SK-N-SH (cell line): ENCODE measurements at regions not wholly inside any gene's neighbourhood (a gene's known extent, or its start where the extent isn't known, plus 50 kb on each side); places are given as distances from the start of the nearest gene placed in this dataset.

Experiments used
- CTCF ChIA-PET: fragments of 300-600, 350-600 bp; formaldehyde crosslinking; extraction: SDS; loops from one replicate; lab custom pipeline; 2021; lab: Yijun Ruan, JAX
- POLR2A ChIA-PET: fragments of 350-600 bp; sonication (Branson Sonifier 250); formaldehyde crosslinking; extraction: SDS; loops from one replicate; lab custom pipeline; 2020; ENCODE audit warnings: antibody characterized with exemption, inconsistent platforms; lab: Yijun Ruan, JAX
- DNase-seq: peaks from one replicate; pipeline ENCODE4 v3.0.0; 2012
- H2AFZ ChIP-seq: fragments of 200-600 bp; sonication (generic); 2 replicates; pipeline ENCODE4 v1.8.1; 2016; ENCODE audit warnings: antibody characterized with exemption, mild to moderate bottlenecking, low read depth
- H3F3A ChIP-seq: fragments of 200-600 bp; sonication (generic); replicated peaks from 2 replicates; pipeline ENCODE3; 2016; ENCODE audit warnings: antibody characterized with exemption, mild to moderate bottlenecking; ENCODE audit not compliant: insufficient read depth
- H3K27ac ChIP-seq, 2 experiments: fragments of 200-500 bp in 1 of 2; fragments of 200-600 bp in 1 of 2; sonication (Bioruptor generic) in 1 of 2; sonication (generic), shearing (Covaris generic) in 1 of 2; 2 replicates each; pipeline versions ENCODE4 v1.5.1 to v1.6.1; 2014 to 2016; ENCODE audit warnings: low read depth in 2 of 2, inconsistent platforms in 1 of 2, low read length in 1 of 2, mild to moderate bottlenecking in 1 of 2, mixed read lengths in 1 of 2
- H3K27me3 ChIP-seq: fragments of 200-600 bp; sonication (generic), shearing (Covaris generic); 2 replicates; pipeline ENCODE4 v1.6.1; 2016; ENCODE audit warnings: mixed run types; ENCODE audit not compliant: insufficient read depth
- H3K36me3 ChIP-seq, 2 experiments: fragments of 200-500 bp in 1 of 2; fragments of 200-600 bp in 1 of 2; sonication (Bioruptor generic) in 1 of 2; sonication (generic) in 1 of 2; replicated peaks in 1 of 2; 2 replicates each; pipeline versions ENCODE3 to v1.5.1; 2014 to 2016; ENCODE audit warnings: low read length in 1 of 2, mild to moderate bottlenecking in 1 of 2; ENCODE audit not compliant: insufficient read depth in 2 of 2, control insufficient read depth in 1 of 2
- H3K4me1 ChIP-seq, 2 experiments: fragments of 200-500 bp in 1 of 2; fragments of 200-600 bp in 1 of 2; sonication (Bioruptor generic) in 1 of 2; sonication (generic), shearing (Covaris generic) in 1 of 2; 2 replicates each; pipeline versions ENCODE4 v1.5.1 to v1.6.1; 2014 to 2016; ENCODE audit warnings: low read depth in 1 of 2, low read length in 1 of 2, mixed run types in 1 of 2; ENCODE audit not compliant: insufficient read depth in 2 of 2, control insufficient read depth in 1 of 2
- H3K4me2 ChIP-seq: fragments of 200-600 bp; sonication (generic), shearing (Covaris generic); 2 replicates; pipeline ENCODE4 v1.6.1; 2017; ENCODE audit warnings: mixed run types
- H3K4me3 ChIP-seq, 2 experiments: fragments of 200-500 bp in 1 of 2; fragments of 200-600 bp in 1 of 2; sonication (Bioruptor generic) in 1 of 2; sonication (generic), shearing (Covaris generic) in 1 of 2; 2 replicates each; pipeline versions ENCODE4 v1.5.1 to v1.8.1; 2014 to 2016; ENCODE audit warnings: low read depth in 2 of 2, inconsistent platforms in 1 of 2, low read length in 1 of 2, mild to moderate bottlenecking in 1 of 2, mixed read lengths in 1 of 2, moderate library complexity in 1 of 2
- H3K79me2 ChIP-seq: fragments of 200-600 bp; sonication (generic); 2 replicates; pipeline ENCODE4 v1.8.1; 2017; ENCODE audit warnings: mild to moderate bottlenecking; ENCODE audit not compliant: insufficient read depth
- H3K9ac ChIP-seq: fragments of 200-600 bp; sonication (generic); 2 replicates; pipeline ENCODE4 v1.6.1; 2017; ENCODE audit warnings: mixed run types
- H3K9me2 ChIP-seq: fragments of 200-600 bp; sonication (generic); 2 replicates; pipeline ENCODE4 v1.6.1; 2017; ENCODE audit warnings: mixed run types
- H3K9me3 ChIP-seq: fragments of 200-600 bp; sonication (generic); 2 replicates; pipeline ENCODE4 v1.6.1; 2017; ENCODE audit warnings: mixed run types, mild to moderate bottlenecking, moderate library complexity
- H4K20me1 ChIP-seq: fragments of 200-600 bp; sonication (generic); 2 replicates; pipeline ENCODE4 v1.6.1; 2017; ENCODE audit warnings: mild to moderate bottlenecking, mixed run types; ENCODE audit not compliant: insufficient read depth
- EP300 ChIP-seq, 2 experiments: IDR thresholded peaks; 2 replicates each; pipeline versions ENCODE4 v1.4.0 to v1.6.1; 2012; ENCODE audit warnings: borderline replicate concordance in 1 of 2, low read depth in 1 of 2, low read length in 1 of 2
- MAX ChIP-seq: IDR thresholded peaks from 2 replicates; pipeline ENCODE4 v1.4.0; 2012; ENCODE audit warnings: low read depth
- MXI1 ChIP-seq: IDR thresholded peaks from 2 replicates; pipeline ENCODE4 v1.6.1; 2012; ENCODE audit warnings: mild to moderate bottlenecking, low read depth, low read length, improper control_type of control experiment
- RCOR1 ChIP-seq: fragments of 150-350 bp; IDR thresholded peaks from 2 replicates; pipeline ENCODE4 v1.6.1; 2017; ENCODE audit warnings: antibody characterized with exemption, low read length
- REST ChIP-seq: IDR thresholded peaks from 2 replicates; pipeline ENCODE4 v1.6.1; 2012; ENCODE audit warnings: mild to moderate bottlenecking, low read depth, low read length, moderate library complexity
- RXRA ChIP-seq: IDR thresholded peaks from 2 replicates; pipeline ENCODE4 v1.4.0; 2012; ENCODE audit warnings: low read depth, mild to moderate bottlenecking, borderline replicate concordance
- SIN3A ChIP-seq: IDR thresholded peaks from 2 replicates; pipeline ENCODE4 v1.6.1; 2012; ENCODE audit warnings: low read depth, mild to moderate bottlenecking, low read length, moderate library complexity, borderline replicate concordance
- SMC3 ChIP-seq: IDR thresholded peaks from 2 replicates; pipeline ENCODE4 v1.6.1; 2012; ENCODE audit warnings: low read depth, low read length, improper control_type of control experiment
- TAF1 ChIP-seq: IDR thresholded peaks from 2 replicates; pipeline ENCODE4 v1.6.1; 2012; ENCODE audit warnings: low read depth, mild to moderate bottlenecking, low read length, moderate library complexity, borderline replicate concordance
- TCF12 ChIP-seq: IDR thresholded peaks from 2 replicates; pipeline ENCODE4 v1.4.0; 2012
- YY1 ChIP-seq: IDR thresholded peaks from 2 replicates; pipeline ENCODE4 v1.4.0; 2012; ENCODE audit warnings: low read depth, mild to moderate bottlenecking
- ZBTB33 ChIP-seq: IDR thresholded peaks from 2 replicates; pipeline ENCODE4 v1.4.0; 2012; ENCODE audit warnings: low read depth, borderline replicate concordance
- WGBS: methylation state at CpG from one replicate; pipeline ENCODE4 v1.1.6; 2017; ENCODE audit warnings: low lambda C conversion rate; 5-methylcytosine and 5-hydroxymethylcytosine counted together

DNA sequence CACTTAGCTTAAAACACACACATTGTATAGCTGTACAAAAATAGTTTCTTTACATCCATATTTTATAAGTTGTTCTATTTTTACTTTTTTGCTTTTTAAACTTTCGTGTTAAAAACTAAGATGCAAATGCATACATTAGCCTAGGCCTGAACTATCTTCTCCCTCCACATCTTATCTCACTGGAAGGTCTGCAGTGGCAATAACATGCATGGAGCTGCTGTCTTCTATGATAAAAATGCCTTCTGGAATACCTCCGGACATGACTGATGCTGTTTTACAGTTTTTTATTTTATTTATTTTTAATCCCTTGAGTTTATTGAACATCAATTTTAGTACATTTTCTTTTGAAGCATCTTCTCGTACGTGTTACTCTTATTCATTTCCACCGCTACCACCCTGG is 112.3 kb upstream of the TSPAN8 start:
- H2AFZ ChIP-seq = no peak overlapping the region
- no peaks in the 10 kb centered on the region for H3K27me3 ChIP-seq
- no peak overlapping the region for H3K27ac ChIP-seq
- no peak overlapping the region for H3K4me3 ChIP-seq
- no peaks in the 10 kb centered on the region for H3K4me1 ChIP-seq
- DNase-seq = no peak
- no peaks in the 10 kb centered on the region for H3F3A ChIP-seq
- no peak overlapping the region for H3K9ac ChIP-seq
- H3K79me2 ChIP-seq = no peaks in the 10 kb centered on the region
- no peak overlapping the region for H3K4me2 ChIP-seq
- CTCF ChIA-PET = interaction anchor here (1.8 kb wide), 1 partner anchor 123 kb away, joined by 4 read pairs; no protein-coding TSS in a partner anchor
- no peaks in the 10 kb centered on the region for H4K20me1 ChIP-seq
- no peaks in the 10 kb centered on the region for H3K9me2 ChIP-seq
- 51% methylated on average over 5 of the region's 5 CpGs for WGBS
- no peak for TF ChIP-seq MAX
- TF ChIP-seq EP300 (IDR thresholded peaks at IDR 0.05; ENCODE audit: borderline replicate concordance in 1 of 2, low read depth in 1 of 2, low read length in 1 of 2) = no peak
- no peak for TF ChIP-seq RXRA
- no peak for TF ChIP-seq ZBTB33
- TF ChIP-seq, all 33 proteins: peak for 0
- Histone ChIP-seq H3K9me3 (no peaks in the 10 kb centered on the region), H3K36me3 (no peaks in the 10 kb centered on the region)
- POLR2A ChIA-PET = no interaction called here

- no peak for DNase-seq
- no peak overlapping the region for H3K9ac ChIP-seq
- no peaks in the 10 kb centered on the region for H3K79me2 ChIP-seq
- no peak overlapping the region for H3K4me3 ChIP-seq
- no peaks in the 10 kb centered on the region for H3K9me3 ChIP-seq
- H4K20me1 ChIP-seq = no peaks in the 10 kb centered on the region
- no peaks in the 10 kb centered on the region for H3K9me2 ChIP-seq
- no peak for TF ChIP-seq YY1
- ChIA-PET POLR2A (no interaction called here), CTCF (interaction anchor here (0.6 kb wide), 1 partner anchor 21 kb away, joined by 3 read pairs; no protein-coding TSS in a partner anchor)
- no peaks in the 10 kb centered on the region for H3K27me3 ChIP-seq
- H3K27ac ChIP-seq = no peak overlapping the region
- 27% methylated on average over 2 of the region's 2 CpGs for WGBS
- H3F3A ChIP-seq = no peaks in the 10 kb centered on the region
- H3K4me1 ChIP-seq = no peaks in the 10 kb centered on the region
- no peaks in the 10 kb centered on the region for H3K36me3 ChIP-seq
- no peak overlapping the region for H2AFZ ChIP-seq
- H3K4me2 ChIP-seq = no peak overlapping the region
Measured at GRCh38 chr12:71269281-71269598, 111.4 kb upstream of the TSPAN8 start.

- no peak overlapping the region for H3K4me2 ChIP-seq
- no peaks in the 10 kb centered on the region for H3K27me3 ChIP-seq
- no peak overlapping the region for H3K4me3 ChIP-seq
- H2AFZ ChIP-seq = no peak overlapping the region
- H3K4me1 ChIP-seq = no peaks in the 10 kb centered on the region
- POLR2A ChIA-PET = no interaction called here
- CTCF ChIA-PET = interaction anchor here (0.6 kb wide), 1 partner anchor 21 kb away, joined by 3 read pairs; no protein-coding TSS in a partner anchor
- H4K20me1 ChIP-seq = no peaks in the 10 kb centered on the region
- H3K27ac ChIP-seq = no peak overlapping the region
- H3K9me3 ChIP-seq = no peaks in the 10 kb centered on the region
- no peak for DNase-seq
- TF ChIP-seq SMC3 (no peak), TAF1 (no peak), YY1 (no peak), TCF12 (no peak), SIN3A (no peak), REST (no peak), MXI1 (no peak), RCOR1 (no peak)
- no peaks in the 10 kb centered on the region for H3K9me2 ChIP-seq
- H3K36me3 ChIP-seq = no peaks in the 10 kb centered on the region
- H3K9ac ChIP-seq = no peak overlapping the region
- no peaks in the 10 kb centered on the region for H3F3A ChIP-seq
- H3K79me2 ChIP-seq = no peaks in the 10 kb centered on the region
- 52% methylated on average over 1 of the region's 1 CpG for WGBS
Measured at GRCh38 chr12:71268598-71269280, 110.9 kb upstream of the TSPAN8 start.
